H9 (cell line): ENCODE measurements at regions not wholly inside any gene's neighbourhood (a gene's known extent, or its start where the extent isn't known, plus 50 kb on each side); places are given as distances from the start of the nearest gene placed in this dataset.

Source experiments
- DNase-seq: peaks from one replicate; pipeline ENCODE4 v3.0.0-alpha.2; 2017
- H2AFZ ChIP-seq: one replicate; pipeline ENCODE4 v1.6.1; 2013; ENCODE audit warnings: mild to moderate bottlenecking, low read length, control low read depth, moderate library complexity
- H2AK5ac ChIP-seq: 2 replicates; pipeline ENCODE4 v1.6.1; 2013; ENCODE audit warnings: low read length, control low read depth, mixed read lengths; ENCODE audit not compliant: insufficient read length
- H2BK120ac ChIP-seq: one replicate; pipeline ENCODE4 v1.6.1; 2013; ENCODE audit warnings: low read depth, mild to moderate bottlenecking, low read length, control low read depth, inconsistent platforms; ENCODE audit not compliant: poor library complexity, severe bottlenecking
- H2BK12ac ChIP-seq: 2 replicates; pipeline ENCODE4 v1.6.1; 2013; ENCODE audit warnings: low read length, control low read depth, mixed read lengths, low read depth; ENCODE audit not compliant: insufficient read length
- H2BK15ac ChIP-seq: 2 replicates; pipeline ENCODE4 v1.6.1; 2013; ENCODE audit warnings: low read depth, low read length, control low read depth
- H2BK20ac ChIP-seq: one replicate; pipeline ENCODE4 v1.6.1; 2013; ENCODE audit warnings: low read depth, mild to moderate bottlenecking, low read length, control low read depth, inconsistent platforms; ENCODE audit not compliant: poor library complexity, severe bottlenecking
- H2BK5ac ChIP-seq: 2 replicates; pipeline ENCODE4 v1.6.1; 2013; ENCODE audit warnings: low read length, control low read depth, mixed read lengths; ENCODE audit not compliant: insufficient read length
- H3K14ac ChIP-seq: 2 replicates; pipeline ENCODE4 v1.6.1; 2013; ENCODE audit warnings: low read length, control low read depth; ENCODE audit not compliant: insufficient read depth
- H3K18ac ChIP-seq: 2 replicates; pipeline ENCODE4 v1.6.1; 2013; ENCODE audit warnings: low read depth, mild to moderate bottlenecking, mixed read lengths, low read length, control low read depth; ENCODE audit not compliant: insufficient read length
- H3K23ac ChIP-seq: 2 replicates; pipeline ENCODE4 v1.6.1; 2013; ENCODE audit warnings: low read length, control low read depth, mixed read lengths, low read depth; ENCODE audit not compliant: insufficient read length
- H3K23me2 ChIP-seq: 2 replicates; pipeline ENCODE4 v1.6.1; 2013; ENCODE audit warnings: low read depth, mild to moderate bottlenecking, mixed read lengths, low read length, control low read depth; ENCODE audit not compliant: insufficient read length, poor library complexity, severe bottlenecking
- H3K27ac ChIP-seq: 2 replicates; pipeline ENCODE4 v1.5.1; 2013; ENCODE audit warnings: low read length, control low read depth, mixed read lengths, low read depth; ENCODE audit not compliant: insufficient read length
- H3K27me3 ChIP-seq: 2 replicates; pipeline ENCODE4 v1.6.1; 2013; ENCODE audit warnings: low read length, control low read depth, inconsistent platforms; ENCODE audit not compliant: insufficient read depth
- H3K4ac ChIP-seq: 2 replicates; pipeline ENCODE4 v1.6.1; 2013; ENCODE audit warnings: low read depth, mild to moderate bottlenecking, control low read depth, inconsistent platforms, low read length, moderate library complexity
- H3K4me1 ChIP-seq: 2 replicates; pipeline ENCODE4 v1.6.1; 2013; ENCODE audit warnings: low read length, control low read depth, inconsistent platforms; ENCODE audit not compliant: insufficient read depth
- H3K4me2 ChIP-seq: 2 replicates; pipeline ENCODE4 v1.6.1; 2013; ENCODE audit warnings: low read length, control low read depth, mixed read lengths; ENCODE audit not compliant: insufficient read length, insufficient read depth
- H3K56ac ChIP-seq: 2 replicates; pipeline ENCODE4 v1.6.1; 2013; ENCODE audit warnings: low read depth, mild to moderate bottlenecking, mixed read lengths, low read length, control low read depth; ENCODE audit not compliant: insufficient read length
- H3K79me1 ChIP-seq: 2 replicates; pipeline ENCODE4 v1.6.1; 2013; ENCODE audit warnings: low read depth, mild to moderate bottlenecking, moderate library complexity, low read length, control low read depth, inconsistent platforms; ENCODE audit not compliant: insufficient read depth, poor library complexity, severe bottlenecking
- H3K79me2 ChIP-seq: 2 replicates; pipeline ENCODE4 v1.6.1; 2013; ENCODE audit warnings: low read length, control low read depth, inconsistent platforms; ENCODE audit not compliant: insufficient read depth
- H3K9ac ChIP-seq: 2 replicates; pipeline ENCODE4 v1.6.1; 2013; ENCODE audit warnings: low read length, control low read depth, mixed read lengths; ENCODE audit not compliant: insufficient read length; ENCODE audit errors: extremely low read depth
- H3K9me3 ChIP-seq: one replicate; pipeline ENCODE4 v1.6.1; 2013; ENCODE audit warnings: low read depth, low read length, inconsistent platforms; ENCODE audit not compliant: control insufficient read depth
- H3T11ph ChIP-seq: one replicate; pipeline ENCODE4 v1.6.1; 2013; ENCODE audit warnings: mild to moderate bottlenecking, low read length, control low read depth, inconsistent platforms
- H4K20me1 ChIP-seq: one replicate; pipeline ENCODE4 v1.6.1; 2013; ENCODE audit not compliant: control insufficient read depth, insufficient read length, insufficient read depth
- H4K5ac ChIP-seq: 2 replicates; pipeline ENCODE4 v1.6.1; 2013; ENCODE audit warnings: low read depth, mild to moderate bottlenecking, mixed read lengths, low read length, control low read depth; ENCODE audit not compliant: insufficient read length
- H4K8ac ChIP-seq: replicated peaks from 2 replicates; pipeline ENCODE4 v1.6.1; 2013; ENCODE audit warnings: low read length, control low read depth, mixed read lengths, low read depth; ENCODE audit not compliant: insufficient read length
- H4K91ac ChIP-seq: 2 replicates; pipeline ENCODE4 v1.6.1; 2013; ENCODE audit warnings: low read depth, mild to moderate bottlenecking, moderate library complexity, mixed read lengths, low read length, control low read depth; ENCODE audit not compliant: insufficient read length
- H3K27ac Mint-ChIP-seq, 3 experiments: 2 replicates in 2 of 3; 3 replicates in 1 of 3; pipeline ENCODE4 v1.8.0; 2020 to 2021; ENCODE audit warnings: mixed read lengths in 3 of 3, mild to moderate bottlenecking in 1 of 3, moderate library complexity in 1 of 3
- H3K27me3 Mint-ChIP-seq: 2 replicates; pipeline ENCODE4 v1.8.0; 2021; ENCODE audit warnings: low read depth, mild to moderate bottlenecking, moderate library complexity, mixed read lengths
- H3K36me3 Mint-ChIP-seq, 3 experiments: 2 replicates in 2 of 3; 3 replicates in 1 of 3; pipeline ENCODE4 v1.8.0; 2020 to 2021; ENCODE audit warnings: low read depth in 3 of 3, mixed read lengths in 3 of 3; ENCODE audit not compliant: insufficient read depth in 1 of 3
- H3K4me1 Mint-ChIP-seq, 2 experiments: 2 replicates each; pipeline ENCODE4 v1.8.0; 2020; ENCODE audit warnings: mixed read lengths in 2 of 2
- H3K4me3 Mint-ChIP-seq, 2 experiments: 2 replicates in 1 of 2; 3 replicates in 1 of 2; pipeline ENCODE4 v1.8.0; 2020 to 2021; ENCODE audit warnings: mild to moderate bottlenecking in 2 of 2, mixed read lengths in 2 of 2, moderate library complexity in 1 of 2
- H3K9me3 Mint-ChIP-seq, 2 experiments: 2 replicates in 1 of 2; 3 replicates in 1 of 2; pipeline ENCODE4 v1.8.0; 2020; ENCODE audit warnings: mild to moderate bottlenecking in 2 of 2, mixed read lengths in 2 of 2, moderate library complexity in 1 of 2
- WGBS: extraction: QIAGEN DNeasy Blood & Tissue Kit; methylation state at CpG from one replicate; pipeline ENCODE4 v1.1.7; 2013; ENCODE audit warnings: missing lambda C conversion rate, low lambda C conversion rate, mixed read lengths; ENCODE audit not compliant: insufficient read length; ENCODE audit errors: extremely low coverage; 5-methylcytosine and 5-hydroxymethylcytosine counted together
- TF ChIP-seq, protein P1 (sequence below): fragments of 200-600 bp; sonication (generic); conservative IDR thresholded peaks from 3 replicates; pipeline ENCODE4 v1.8.0; 2021; ENCODE audit warnings: antibody characterized with exemption, mild to moderate bottlenecking

- H3K23me2 ChIP-seq, result no peaks in the 10 kb centered on the region
- H3K4me3 Mint-ChIP-seq, result no peak overlapping the region
- peaks cover 0 to 3% of the 10 kb centered on the region in 2 experiments; a peak in 1 of 5 replicates for H3K9me3 Mint-ChIP-seq
- no peaks in the 10 kb centered on the region for H3K36me3 Mint-ChIP-seq
- no peak overlapping the region for H3K56ac ChIP-seq
- no peaks in the 10 kb centered on the region for H4K20me1 ChIP-seq
- H3K27me3 ChIP-seq, result no peaks in the 10 kb centered on the region
- no peaks in the 10 kb centered on the region for H3K4me1 ChIP-seq
- H4K91ac ChIP-seq, result no peak overlapping the region
- H4K5ac ChIP-seq, result no peak overlapping the region
- no peak overlapping the region for H3K23ac ChIP-seq
- no peak overlapping the region for H3K4me2 ChIP-seq
- H3K79me1 ChIP-seq, result no peaks in the 10 kb centered on the region
- TF ChIP-seq, protein P1, sequence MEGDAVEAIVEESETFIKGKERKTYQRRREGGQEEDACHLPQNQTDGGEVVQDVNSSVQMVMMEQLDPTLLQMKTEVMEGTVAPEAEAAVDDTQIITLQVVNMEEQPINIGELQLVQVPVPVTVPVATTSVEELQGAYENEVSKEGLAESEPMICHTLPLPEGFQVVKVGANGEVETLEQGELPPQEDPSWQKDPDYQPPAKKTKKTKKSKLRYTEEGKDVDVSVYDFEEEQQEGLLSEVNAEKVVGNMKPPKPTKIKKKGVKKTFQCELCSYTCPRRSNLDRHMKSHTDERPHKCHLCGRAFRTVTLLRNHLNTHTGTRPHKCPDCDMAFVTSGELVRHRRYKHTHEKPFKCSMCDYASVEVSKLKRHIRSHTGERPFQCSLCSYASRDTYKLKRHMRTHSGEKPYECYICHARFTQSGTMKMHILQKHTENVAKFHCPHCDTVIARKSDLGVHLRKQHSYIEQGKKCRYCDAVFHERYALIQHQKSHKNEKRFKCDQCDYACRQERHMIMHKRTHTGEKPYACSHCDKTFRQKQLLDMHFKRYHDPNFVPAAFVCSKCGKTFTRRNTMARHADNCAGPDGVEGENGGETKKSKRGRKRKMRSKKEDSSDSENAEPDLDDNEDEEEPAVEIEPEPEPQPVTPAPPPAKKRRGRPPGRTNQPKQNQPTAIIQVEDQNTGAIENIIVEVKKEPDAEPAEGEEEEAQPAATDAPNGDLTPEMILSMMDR, result no peak
- H3K9ac ChIP-seq, result no peak overlapping the region
- no peak overlapping the region for H3K27ac ChIP-seq
- no peaks in the 10 kb centered on the region for H3K4me1 Mint-ChIP-seq
- no peak overlapping the region for H3K18ac ChIP-seq
- no peak overlapping the region for H2BK5ac ChIP-seq
- H2BK15ac ChIP-seq, result no peak overlapping the region
- no peak overlapping the region for H4K8ac ChIP-seq
- H3K27ac Mint-ChIP-seq, result no peak overlapping the region
- no CpG with 5 or more reads among the region's 3 CpGs for WGBS
- H2BK12ac ChIP-seq, result no peak overlapping the region
- no peak overlapping the region for H3T11ph ChIP-seq
- H3K27me3 Mint-ChIP-seq, result no peaks in the 10 kb centered on the region
- H3K14ac ChIP-seq, result no peak overlapping the region
- H3K9me3 ChIP-seq, result no peaks in the 10 kb centered on the region
- no peak overlapping the region for H2BK20ac ChIP-seq
- no peaks in the 10 kb centered on the region for H3K79me2 ChIP-seq
- H3K4ac ChIP-seq, result no peak overlapping the region
- no peak for DNase-seq
- H2AK5ac ChIP-seq, result no peak overlapping the region
- H2AFZ ChIP-seq, result no peak overlapping the region
- H2BK120ac ChIP-seq, result no peak overlapping the region
These were observed 242.8 kb upstream of the CNTN4 start for GRCh38 chr3:1855841-1856240.
